NCI-H446 treated with DMSO at 0.1 percent for 48 hours (cell line): ENCODE measurements at regions not wholly inside any gene's neighbourhood (a gene's known extent, or its start where the extent isn't known, plus 50 kb on each side); places are given as distances from the start of the nearest gene placed in this dataset.

ENCODE experiments used
- DNase-seq: peaks from one replicate; lab custom pipeline; 2025; lab: John Stamatoyannopoulos, UW

GRCh38 chr2:18253686-18254197 lies 306.7 kb downstream of the RDH14 start:
- DNase-seq: no peak

- no peak for DNase-seq
Observed at GRCh38 chr2:18251486-18251885, 309.0 kb downstream of the RDH14 start.

- DNase-seq: no peak
Observed at GRCh38 chr2:18247282-18248110, 313.0 kb downstream of the RDH14 start.

DNA sequence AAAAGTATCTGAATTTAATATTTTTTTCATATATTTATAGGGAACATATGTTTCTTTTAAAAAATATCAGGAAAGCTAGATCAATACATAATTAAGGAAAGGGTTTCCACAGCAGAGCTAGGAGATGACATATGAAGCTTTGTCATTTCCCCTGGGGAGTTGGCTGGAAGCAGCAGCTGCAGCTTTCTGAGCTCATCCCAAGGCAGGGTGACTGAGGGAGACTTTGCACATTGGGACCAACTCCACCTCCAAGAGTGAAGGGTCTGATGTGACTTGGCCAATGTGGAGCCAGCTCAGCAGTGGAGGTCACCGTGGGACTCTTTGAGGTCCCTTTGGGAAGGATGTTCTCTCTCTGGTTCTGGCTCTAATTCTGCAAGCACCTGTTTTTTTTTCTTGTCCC lies 315.1 kb downstream of the RDH14 start:
- no peak for DNase-seq

DNA sequence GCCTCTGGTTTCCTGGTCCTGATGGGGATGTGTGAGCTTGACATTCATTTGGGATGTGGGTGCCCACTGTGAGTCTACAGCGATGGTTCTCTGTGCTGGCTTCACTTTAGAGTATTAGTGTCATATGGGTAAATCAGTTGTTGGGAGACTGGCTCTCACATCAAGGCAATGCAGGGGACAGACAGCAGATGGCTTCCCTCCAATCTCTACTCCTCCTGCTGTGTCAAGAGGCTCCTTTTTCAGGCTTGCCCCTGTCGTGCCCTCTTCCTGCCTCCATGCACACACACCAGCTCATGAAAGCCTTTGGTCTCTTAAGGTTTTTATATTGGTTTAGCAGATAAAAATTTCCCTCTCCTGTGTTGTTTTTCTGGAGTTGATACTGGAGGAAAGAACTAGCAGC lies 315.6 kb downstream of the RDH14 start:
- DNase-seq: no peak

- no peak for DNase-seq
Observed at GRCh38 chr2:18243816-18244215, 316.6 kb downstream of the RDH14 start.

DNA sequence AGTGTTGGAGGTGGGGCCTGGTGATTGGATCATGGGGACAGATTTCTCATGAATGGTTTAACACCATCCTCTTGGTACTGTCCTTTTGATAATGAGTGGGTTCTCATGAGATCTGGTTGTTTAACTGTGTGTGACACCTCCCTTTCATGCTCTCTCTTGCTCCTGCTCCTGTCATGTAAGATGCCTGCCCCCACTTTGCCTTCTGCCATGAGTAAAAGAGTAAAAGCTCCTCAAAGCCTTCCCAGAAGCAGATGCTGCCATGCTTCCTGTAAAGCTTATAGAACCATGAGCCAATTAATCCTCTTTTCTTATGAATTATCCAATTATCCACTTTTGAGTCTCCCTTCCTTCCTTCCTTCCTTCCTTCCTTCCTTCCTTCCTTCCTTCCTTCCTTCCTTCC lies 317.7 kb downstream of the RDH14 start:
- no peak for DNase-seq

GRCh38 chr2:18238209-18238608 lies 322.2 kb downstream of the RDH14 start:
- no peak for DNase-seq

GRCh38 chr2:18237298-18237697 lies 323.2 kb downstream of the RDH14 start:
- no peak for DNase-seq

- DNase-seq: no peak
Observed at GRCh38 chr2:18232731-18233438, 327.6 kb downstream of the RDH14 start.

DNA sequence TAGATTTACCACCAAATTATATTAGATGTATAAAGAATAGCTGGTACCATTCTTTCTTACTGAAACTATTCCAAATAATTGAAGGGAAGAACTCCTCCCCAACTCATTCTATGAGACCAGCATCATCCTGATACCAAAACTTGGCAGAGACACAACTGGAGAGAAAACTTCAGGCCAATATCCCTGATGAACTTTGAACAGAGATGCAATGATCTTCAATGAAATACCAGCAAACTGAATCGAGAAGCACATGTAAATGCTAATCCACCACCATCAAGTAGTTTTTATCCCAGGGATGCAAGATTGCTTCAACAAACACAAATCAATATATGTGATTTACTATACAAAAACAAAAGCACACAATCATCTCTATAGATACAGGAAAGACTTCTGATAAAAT lies 329.8 kb downstream of the RDH14 start:
- DNase-seq: no peak

DNA sequence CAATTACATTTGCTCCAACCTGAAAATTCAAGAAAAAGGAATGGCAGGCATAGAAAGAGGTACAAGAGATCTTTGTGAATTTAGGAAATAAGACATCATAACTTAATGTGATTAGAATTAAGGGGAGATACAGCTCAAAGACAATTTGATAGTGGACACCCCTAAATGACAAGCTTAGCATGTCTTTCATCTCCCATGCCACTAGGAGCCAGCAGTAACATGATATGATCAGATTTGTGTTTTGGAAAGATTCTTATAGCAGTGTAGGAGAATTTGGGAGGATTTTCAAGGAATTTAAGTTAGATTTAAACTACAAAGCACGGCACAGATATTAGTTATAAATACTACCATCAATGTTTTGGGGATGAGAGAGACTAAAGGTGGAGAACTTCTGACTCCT lies 340.8 kb downstream of the RDH14 start:
- no peak for DNase-seq

DNA sequence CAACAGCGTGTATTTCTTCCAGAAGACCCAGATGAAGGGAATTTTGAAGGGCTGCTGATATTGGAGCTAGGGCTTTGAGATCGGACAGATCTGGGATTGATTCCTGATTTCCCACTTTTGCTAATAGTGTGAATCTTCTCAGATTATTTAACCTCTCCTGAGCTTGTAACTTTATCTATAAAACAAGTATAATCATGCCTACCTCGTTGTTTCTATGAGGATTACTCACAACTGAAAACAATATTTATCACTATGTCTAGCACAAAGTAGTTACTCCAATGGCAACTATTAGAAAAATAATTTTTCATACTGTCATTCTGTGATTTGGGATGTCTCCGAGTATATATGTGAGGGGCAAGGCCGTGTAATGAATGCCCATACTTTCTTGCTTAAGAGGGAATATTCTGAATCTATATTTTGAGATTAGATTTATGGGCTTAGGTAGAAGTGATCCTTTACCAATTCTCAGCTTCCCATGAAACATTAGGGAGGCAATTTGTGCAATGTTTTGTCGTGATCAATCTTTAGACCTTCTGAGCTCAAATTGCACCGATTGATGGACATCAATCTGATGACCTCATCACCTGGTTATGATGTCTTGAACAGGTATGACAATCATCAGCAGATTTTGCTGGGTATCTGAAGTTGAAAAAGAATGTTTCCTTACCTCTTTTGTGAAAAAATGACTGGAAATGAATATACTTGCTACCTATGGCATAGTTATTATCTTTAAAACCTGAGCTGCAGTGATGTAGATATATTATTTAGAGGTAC lies 339.9 kb downstream of the KCNS3 start:
- no peak for DNase-seq

- no peak for DNase-seq
Observed at GRCh38 chr2:18214936-18215335, 336.5 kb downstream of the KCNS3 start.

DNA sequence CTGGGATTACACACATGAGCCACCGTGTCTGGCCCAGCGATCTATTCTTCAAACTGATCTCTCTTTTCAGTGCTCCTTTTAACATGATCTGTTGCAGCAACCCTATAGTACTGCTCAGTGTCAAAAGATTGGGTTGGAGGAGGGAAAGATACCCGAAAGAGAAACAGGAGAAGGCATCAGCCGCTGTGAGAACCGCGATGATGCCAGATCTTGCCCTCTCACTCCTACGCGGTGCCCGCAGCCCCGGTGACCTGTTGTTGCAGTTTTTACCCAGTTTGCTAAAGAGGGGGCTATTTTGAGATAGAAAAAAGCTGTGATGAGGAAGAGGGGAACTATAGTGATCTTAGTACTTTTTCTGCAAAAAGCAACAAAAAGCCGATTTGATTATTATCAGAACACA lies 335.5 kb downstream of the KCNS3 start:
- no peak for DNase-seq

DNA sequence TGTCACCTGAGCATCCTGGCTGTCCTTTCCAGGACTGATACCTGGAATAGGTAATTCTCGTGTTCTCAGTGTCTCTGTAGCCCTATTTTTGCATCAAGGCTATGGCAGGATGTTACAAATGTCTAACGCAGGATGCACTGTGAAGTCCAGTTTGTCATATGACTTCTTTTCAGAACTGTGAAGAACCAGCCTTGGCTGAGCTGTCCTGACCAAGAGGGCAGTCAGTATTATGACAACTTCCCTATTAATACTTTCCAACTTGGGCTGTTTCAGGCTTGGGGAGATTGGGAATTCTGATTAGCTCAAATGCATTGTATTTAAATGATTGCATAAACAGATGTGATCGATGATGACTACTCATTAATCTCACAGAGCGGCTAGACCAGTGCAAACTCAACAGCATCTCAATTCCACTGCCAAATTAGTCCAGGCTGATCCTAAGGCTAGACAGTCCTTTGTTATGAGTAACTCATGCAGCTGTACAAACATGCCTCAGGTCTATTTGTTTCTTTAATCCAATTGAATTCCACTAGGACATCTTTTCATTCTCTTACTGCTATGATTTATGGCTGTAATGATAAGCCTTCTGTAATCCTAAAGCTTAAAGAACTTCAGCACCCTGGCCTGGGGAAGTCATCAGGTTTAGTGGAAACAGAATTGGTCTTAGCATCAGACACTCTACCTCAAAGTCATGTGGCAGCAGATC lies 331.6 kb downstream of the KCNS3 start:
- DNase-seq: no peak

GRCh38 chr2:18208956-18209355 lies 330.5 kb downstream of the KCNS3 start:
- DNase-seq: no peak

GRCh38 chr2:18200771-18201170 lies 322.3 kb downstream of the KCNS3 start:
- DNase-seq: no peak

DNA sequence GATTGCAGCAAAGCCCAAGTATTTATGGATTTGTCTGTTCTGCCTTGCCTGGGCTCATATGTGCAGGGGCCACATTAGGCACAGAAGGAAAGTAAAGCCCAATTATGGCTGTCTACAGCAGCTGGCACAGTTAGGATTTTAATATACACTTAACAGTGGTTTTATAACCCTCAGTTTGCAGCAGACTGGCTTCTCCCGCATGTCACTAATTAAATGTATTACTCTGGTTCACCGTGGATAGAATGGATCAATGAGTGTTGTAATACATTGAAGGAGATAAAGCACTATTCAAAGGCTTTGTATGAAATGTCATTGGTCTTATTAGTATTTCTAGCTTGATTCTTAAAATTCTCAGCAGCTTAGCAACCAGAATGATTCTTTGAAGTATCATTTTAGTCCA lies 320.2 kb downstream of the KCNS3 start:
- DNase-seq: no peak

DNA sequence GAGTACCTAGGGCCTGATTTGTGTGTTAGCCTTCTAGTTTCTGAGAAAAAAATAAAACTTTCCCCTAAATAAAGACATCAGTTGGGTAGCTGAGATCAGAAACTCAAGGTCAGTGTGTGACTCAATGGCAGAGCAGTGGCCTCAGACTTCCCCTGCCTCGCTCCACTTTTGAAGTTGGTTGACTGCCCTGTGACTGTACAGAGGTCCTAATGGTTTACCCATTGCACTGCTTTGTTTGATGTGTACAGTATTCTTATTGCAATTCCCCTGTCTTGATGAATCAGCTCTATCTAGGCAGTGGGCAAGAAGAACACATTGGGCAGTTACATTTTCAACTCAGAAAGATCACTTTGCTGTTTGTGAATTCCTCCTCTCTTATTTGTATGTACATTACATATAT lies 315.7 kb downstream of the KCNS3 start:
- DNase-seq: no peak

GRCh38 chr2:18186816-18187613 lies 308.5 kb downstream of the KCNS3 start:
- no peak for DNase-seq
